GM21390 (cell line): ENCODE measurements at regions not wholly inside any gene's neighbourhood (a gene's known extent, or its start where the extent isn't known, plus 50 kb on each side); places are given as distances from the start of the nearest gene placed in this dataset.

Source experiments
- ATAC-seq: cut with Tn5 transposase; IDR thresholded peaks from one replicate; pipeline ENCODE4 v1.9.1; 2021; ENCODE audit not compliant: unreplicated experiment

GRCh38 chr15:31954374-31955172 is 75.7 kb upstream of the CHRNA7 start:
- ATAC-seq: no peak

- ATAC-seq: no peak
Measured at GRCh38 chr15:31955734-31956133, 74.6 kb upstream of the CHRNA7 start.

- ATAC-seq: no peak
Measured at GRCh38 chr15:31957581-31957980, 72.7 kb upstream of the CHRNA7 start.

- no peak for ATAC-seq
Measured at GRCh38 chr15:31964586-31965307, 65.6 kb upstream of the CHRNA7 start.

- ATAC-seq: no peak
Measured at GRCh38 chr15:31970007-31970406, 60.3 kb upstream of the CHRNA7 start.

GRCh38 chr15:31973197-31973596 is 57.1 kb upstream of the CHRNA7 start:
- no peak for ATAC-seq

- no peak for ATAC-seq
Measured at GRCh38 chr15:31974154-31974794, 56.0 kb upstream of the CHRNA7 start.

GRCh38 chr15:31974855-31975829 is 55.2 kb upstream of the CHRNA7 start:
- ATAC-seq: no peak

GRCh38 chr15:31975830-31976229 is 54.5 kb upstream of the CHRNA7 start:
- ATAC-seq: no peak

- no peak for ATAC-seq
Measured at GRCh38 chr15:31977138-31977537, 53.2 kb upstream of the CHRNA7 start.

- ATAC-seq: no peak
Measured at GRCh38 chr15:31977812-31978661, 52.3 kb upstream of the CHRNA7 start.
